Loucy (cell line): ENCODE measurements at regions not wholly inside any gene's neighbourhood (a gene's known extent, or its start where the extent isn't known, plus 50 kb on each side); places are given as distances from the start of the nearest gene placed in this dataset.

Experiments used
- H2AFZ ChIP-seq: fragments of 200-600 bp; sonication (generic); 2 replicates; pipeline ENCODE4 v1.6.0; 2016; ENCODE audit warnings: antibody characterized with exemption, mild to moderate bottlenecking, low read length, moderate library complexity
- H3F3A ChIP-seq: fragments of 200-600 bp; 2 replicates; pipeline ENCODE4 v1.6.0; 2016; ENCODE audit warnings: antibody characterized with exemption, low read depth, mild to moderate bottlenecking
- H3K27me3 ChIP-seq: fragments of 200-600 bp; sonication (generic); 2 replicates; pipeline ENCODE4 v1.6.1; 2014; ENCODE audit warnings: low read length, mild to moderate bottlenecking; ENCODE audit not compliant: insufficient read depth, poor library complexity, severe bottlenecking
- H3K36me3 ChIP-seq: fragments of 200-600 bp; sonication (generic); 2 replicates; pipeline ENCODE4 v1.6.1; 2016; ENCODE audit warnings: low read length; ENCODE audit not compliant: insufficient read depth
- H3K4me1 ChIP-seq: fragments of 200-600 bp; sonication (generic); 2 replicates; pipeline ENCODE4 v1.5.1; 2014; ENCODE audit warnings: low read length, mild to moderate bottlenecking; ENCODE audit not compliant: insufficient read depth, poor library complexity, severe bottlenecking
- H3K4me2 ChIP-seq: fragments of 200-600 bp; sonication (generic); 2 replicates; pipeline ENCODE4 v1.6.0; 2014; ENCODE audit warnings: antibody characterized with exemption, low read length, low read depth, mild to moderate bottlenecking; ENCODE audit not compliant: poor library complexity, severe bottlenecking
- H3K4me3 ChIP-seq: fragments of 200-600 bp; sonication (generic); 2 replicates; pipeline ENCODE4 v1.5.1; 2014; ENCODE audit warnings: low read length, mild to moderate bottlenecking, mixed read lengths; ENCODE audit not compliant: poor library complexity, severe bottlenecking
- H3K79me2 ChIP-seq: fragments of 200-600 bp; sonication (generic); 2 replicates; pipeline ENCODE4 v1.6.1; 2014; ENCODE audit warnings: low read length; ENCODE audit not compliant: insufficient read depth
- H3K9ac ChIP-seq: fragments of 200-600 bp; sonication (generic); 2 replicates; pipeline ENCODE4 v1.6.0; 2014; ENCODE audit warnings: mild to moderate bottlenecking, low read depth, low read length, moderate library complexity; ENCODE audit not compliant: poor library complexity, severe bottlenecking
- H3K9me2 ChIP-seq: fragments of 200-600 bp; sonication (generic); replicated peaks from 2 replicates; pipeline ENCODE4 v1.6.1; 2016; ENCODE audit warnings: low read depth, low read length, mixed read lengths
- H3K9me3 ChIP-seq: fragments of 200-600 bp; sonication (generic); 2 replicates; pipeline ENCODE4 v1.6.1; 2014; ENCODE audit warnings: mild to moderate bottlenecking, antibody characterized with exemption, low read length, low read depth; ENCODE audit not compliant: insufficient read depth
- H4K20me1 ChIP-seq: fragments of 200-600 bp; sonication (generic); 2 replicates; pipeline ENCODE4 v1.6.0; 2014; ENCODE audit warnings: antibody characterized with exemption, low read length, mild to moderate bottlenecking; ENCODE audit not compliant: insufficient read depth, poor library complexity, severe bottlenecking
- CTCF ChIP-seq: fragments of 200-600 bp; sonication (generic); conservative IDR thresholded peaks from 2 replicates; pipeline ENCODE4 v1.5.1; 2014; ENCODE audit warnings: mild to moderate bottlenecking, antibody characterized with exemption, low read length
- EZH2phosphoT487 ChIP-seq: fragments of 200-600 bp; IDR thresholded peaks from 2 replicates; pipeline ENCODE4 v1.6.1; 2018; ENCODE audit warnings: antibody characterized with exemption, mild to moderate bottlenecking, moderate library complexity, borderline replicate concordance

DNA sequence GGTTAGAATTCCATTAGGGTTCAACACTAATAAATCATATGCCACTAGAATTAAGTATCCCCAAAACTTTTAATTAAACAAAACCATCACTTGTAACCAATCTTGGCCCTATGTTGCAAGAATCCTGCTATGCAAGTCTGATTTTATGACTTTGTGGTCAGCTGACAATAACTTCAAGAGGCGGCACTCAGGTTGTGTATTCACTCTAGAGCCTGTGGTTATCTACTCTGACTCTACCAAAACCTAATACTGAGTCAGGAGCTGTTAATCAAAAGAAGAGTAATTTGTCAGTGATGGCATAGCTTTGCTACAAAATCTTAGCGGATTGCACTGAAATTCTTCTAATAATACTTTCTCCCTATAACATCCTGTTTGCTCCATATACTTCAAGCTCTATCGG lies 253.7 kb downstream of the AASDHPPT start:
- TF ChIP-seq CTCF, result no peak
- TF ChIP-seq EZH2phosphoT487, result no peak
- Histone ChIP-seq H3F3A (no peaks in the 10 kb centered on the region), H3K9ac (no peak overlapping the region)

DNA sequence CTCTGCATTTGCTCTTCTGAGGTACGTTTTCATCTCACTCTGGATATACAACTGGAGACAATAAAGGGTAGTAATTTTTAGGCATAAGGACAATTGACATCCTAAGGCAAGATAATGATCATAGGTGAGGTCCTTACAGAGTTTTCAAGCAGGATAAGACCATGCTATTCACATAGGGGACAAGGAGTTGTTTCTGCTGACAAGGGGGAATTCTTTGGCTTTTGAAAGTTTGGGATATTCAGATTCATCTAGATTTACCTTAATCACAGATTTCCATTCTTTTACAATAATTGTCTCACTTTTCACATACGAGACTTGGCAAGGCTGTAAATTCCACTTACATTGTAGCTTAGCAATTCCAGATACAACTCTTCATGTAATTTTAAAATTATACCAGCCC lies 256.2 kb downstream of the AASDHPPT start:
- H3K27me3 ChIP-seq, result no peaks in the 10 kb centered on the region
- H2AFZ ChIP-seq, result no peak overlapping the region
- H3K4me2 ChIP-seq, result no peak overlapping the region
- TF ChIP-seq CTCF, result no peak
- no peak for TF ChIP-seq EZH2phosphoT487
- no peaks in the 10 kb centered on the region for H3K36me3 ChIP-seq
- no peak overlapping the region for H3K4me3 ChIP-seq
- no peaks in the 10 kb centered on the region for H3K9me3 ChIP-seq
- H3K79me2 ChIP-seq, result no peaks in the 10 kb centered on the region
- H3F3A ChIP-seq, result no peaks in the 10 kb centered on the region
- no peak overlapping the region for H3K9ac ChIP-seq
- H3K9me2 ChIP-seq, result no peaks in the 10 kb centered on the region
- H4K20me1 ChIP-seq, result no peaks in the 10 kb centered on the region
- H3K4me1 ChIP-seq, result no peaks in the 10 kb centered on the region

More for the DNA sequence above, 253.7 kb downstream of the AASDHPPT start:
- no peak overlapping the region for H3K4me2 ChIP-seq
- no peaks in the 10 kb centered on the region for H3K4me1 ChIP-seq
- no peaks in the 10 kb centered on the region for H3K27me3 ChIP-seq
- H3K4me3 ChIP-seq, result no peak overlapping the region
- no peaks in the 10 kb centered on the region for H3K36me3 ChIP-seq
- H2AFZ ChIP-seq, result no peak overlapping the region
- H3K9me3 ChIP-seq, result no peaks in the 10 kb centered on the region
- H3K9me2 ChIP-seq, result no peaks in the 10 kb centered on the region
- no peaks in the 10 kb centered on the region for H3K79me2 ChIP-seq
- H4K20me1 ChIP-seq, result no peaks in the 10 kb centered on the region

DNA sequence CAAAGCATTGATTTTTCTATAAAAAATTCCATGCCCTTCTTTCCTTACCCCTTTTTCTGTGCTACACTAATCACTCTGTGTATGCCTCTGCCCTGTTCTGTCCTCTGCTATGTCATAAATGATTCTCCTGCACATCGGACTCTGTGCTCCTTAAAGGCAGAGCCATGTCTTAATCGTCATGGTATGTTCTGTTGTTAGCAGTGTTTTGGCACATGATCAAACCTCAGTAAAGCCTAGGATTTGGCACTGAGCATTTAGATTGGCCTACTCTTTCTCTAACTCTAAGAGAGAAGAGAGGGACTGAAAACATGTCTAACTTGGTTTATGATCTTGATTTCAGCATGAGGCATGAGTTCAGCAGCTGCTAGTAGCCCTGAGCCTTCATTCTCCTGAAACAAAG lies 266.9 kb downstream of the AASDHPPT start:
- Histone ChIP-seq H3K4me1 (no peaks in the 10 kb centered on the region), H3K36me3 (no peaks in the 10 kb centered on the region), H3K9me3 (no peaks in the 10 kb centered on the region), H3K9ac (no peak overlapping the region), H3K27me3 (no peaks in the 10 kb centered on the region), H3F3A (no peaks in the 10 kb centered on the region), H3K4me3 (no peak overlapping the region), H3K4me2 (no peak overlapping the region), H4K20me1 (no peaks in the 10 kb centered on the region), H2AFZ (no peak overlapping the region), H3K9me2 (no peaks in the 10 kb centered on the region), H3K79me2 (no peaks in the 10 kb centered on the region)
- no peak for TF ChIP-seq CTCF
